ENCODE measurements at regions not wholly inside any gene's neighbourhood (a gene's known extent, or its start where the extent isn't known, plus 50 kb on each side); places are given as distances from the start of the nearest gene placed in this dataset.

- Histone ChIP-seq H3K36me3 (ENCODE audit: control insufficient read depth in 2 of 2, insufficient read depth in 1 of 2, low read length in 2 of 2) (no peaks in the 10 kb centered on the region), H3K4me1 (ENCODE audit: control insufficient read depth, insufficient read depth, low read length) (no peaks in the 10 kb centered on the region), H3K4me3 (ENCODE audit: low read depth, low read length) (no peak overlapping the region), H3K27ac (ENCODE audit: extremely low read depth, low read depth, low read length) (no peak overlapping the region), H3K9me3 (ENCODE audit: control insufficient read depth, insufficient read depth, low read depth, low read length) (no peaks in the 10 kb centered on the region)
- no peak for TF ChIP-seq ZNF221 (tag by site-specific recombination; IDR thresholded peaks at IDR 0.05; ENCODE audit: borderline replicate concordance)
- no peak for TF ChIP-seq TRIM28 (IDR thresholded peaks at IDR 0.05; ENCODE audit: borderline replicate concordance, low read length)
- no peak for TF ChIP-seq ZSCAN4 (tag by site-specific recombination; IDR thresholded peaks at IDR 0.05)
- TF ChIP-seq ZNF704 (tag by site-specific recombination; IDR thresholded peaks at IDR 0.05), result no peak
- no peak for TF ChIP-seq BCL11B (tag by site-specific recombination; IDR thresholded peaks at IDR 0.05; ENCODE audit: low read depth)
- no peak for TF ChIP-seq ZNF843 (tag by site-specific recombination; IDR thresholded peaks at IDR 0.05)
- TF ChIP-seq ZBTB6 (tag by site-specific recombination; IDR thresholded peaks at IDR 0.05), result no peak
- no peak for TF ChIP-seq TCF7L2 (IDR thresholded peaks at IDR 0.05; ENCODE audit: borderline replicate concordance, low read depth, low read length)
- TF ChIP-seq KLF1 (tag by site-specific recombination; IDR thresholded peaks at IDR 0.05), result no peak
- no peak for TF ChIP-seq BCL6B (tag by site-specific recombination; IDR thresholded peaks at IDR 0.05)
- no peak for TF ChIP-seq ZNF146 (tag by site-specific recombination; IDR thresholded peaks at IDR 0.05)
- TF ChIP-seq ZSCAN16 (tag by site-specific recombination; IDR thresholded peaks at IDR 0.05), result no peak
- TF ChIP-seq ZNF280C (tag by site-specific recombination; IDR thresholded peaks at IDR 0.05), result no peak
- no peak for TF ChIP-seq ZNF837 (tag by site-specific recombination; IDR thresholded peaks at IDR 0.05)
- no peak for TF ChIP-seq MZF1 (tag by site-specific recombination; IDR thresholded peaks at IDR 0.05; ENCODE audit: borderline replicate concordance)
- TF ChIP-seq ZBTB44 (tag by site-specific recombination; IDR thresholded peaks at IDR 0.05), result no peak
- TF ChIP-seq PRDM10 (tag by site-specific recombination; IDR thresholded peaks at IDR 0.05), result no peak
- no peak for TF ChIP-seq ZNF37A (tag by site-specific recombination; IDR thresholded peaks at IDR 0.05)
- ChIA-PET POLR2A (no interaction called here), CTCF (no interaction called here)
Measured at GRCh38 chr4:187235456-187236170, 512.0 kb upstream of the FAT1 start.

Data from HEK293 (cell line).